ENCODE measurements at regions not wholly inside any gene's neighbourhood (a gene's known extent, or its start where the extent isn't known, plus 50 kb on each side); places are given as distances from the start of the nearest gene placed in this dataset.

- Histone ChIP-seq H3K9me3 (peaks cover 0 to 21% (median 10%) of the 10 kb centered on the region in 11 donors), H3K4me1 (peaks cover 0 to 16% (median 8%) of the 10 kb centered on the region in 9 donors), H3K27ac (peak overlapping the region in 9 of 10 donors; percentile 20 to 64 (median 39)), H3K27me3 (peaks cover 0 to 9% (median 0%) of the 10 kb centered on the region in 7 donors), H3K36me3 (no peaks in the 10 kb centered on the region), H3K4me3 (no peak overlapping the region)
- intact Hi-C loops (cut with DNase I) = loop anchor here in 1 of 10 donors (10.0 kb wide), 1 partner anchor 452 kb away; no protein-coding TSS in a partner anchor
- TF ChIP-seq CTCF (IDR thresholded peaks at IDR 0.05) = no peak
- 52 to 53% methylated on average over 15 of the region's 15 CpGs for WGBS, 2 donors
- ATAC-seq = peak in 6 of 8 donors; percentile 9 to 38 (median 26)
- DNase-seq = no peak
Measured at GRCh38 chr1:10957133-10957532, 55.3 kb upstream of the TARDBP start.

DNA sequence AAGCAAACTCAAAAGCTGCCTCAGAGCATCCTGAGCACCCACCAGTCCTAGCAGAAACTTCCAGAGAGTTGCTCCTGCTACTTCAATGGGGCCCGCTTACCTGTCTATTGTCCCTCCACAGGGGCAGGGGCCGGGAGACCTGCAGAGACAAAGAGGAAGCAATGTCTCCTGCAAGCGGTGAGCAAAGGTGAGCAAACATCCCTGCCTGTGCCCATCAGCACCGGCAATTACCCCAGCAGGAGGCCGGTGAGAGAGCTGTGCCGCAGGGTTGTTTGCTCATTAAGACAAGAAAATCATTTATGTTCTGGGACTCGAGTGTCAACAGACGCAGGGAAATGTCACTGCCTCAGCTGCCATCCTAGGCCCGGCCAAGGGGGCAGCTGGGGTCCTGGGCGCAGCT is 53.8 kb upstream of the TARDBP start:
- Histone ChIP-seq H3K4me1 (peaks cover 0 to 22% (median 8%) of the 10 kb centered on the region in 9 donors), H3K36me3 (no peaks in the 10 kb centered on the region), H3K9me3 (peaks cover 0 to 11% (median 5%) of the 10 kb centered on the region in 11 donors), H3K27ac (no peak overlapping the region), H3K27me3 (peaks cover 0 to 17% (median 5%) of the 10 kb centered on the region in 7 donors), H3K4me3 (no peak overlapping the region)
- ATAC-seq = no peak
- 81 to 82% methylated on average over 10 of the region's 10 CpGs for WGBS, 2 donors
- DNase-seq = no peak
- intact Hi-C loops (cut with DNase I) = loop anchor here in 1 of 10 donors (10.0 kb wide), 1 partner anchor 454 kb away; no protein-coding TSS in a partner anchor
- TF ChIP-seq CTCF (IDR thresholded peaks at IDR 0.05) = no peak

GRCh38 chr1:10960411-10961299 is 51.8 kb upstream of the TARDBP start:
- ATAC-seq (peak; percentile 76 to 89 (median 80)), DNase-seq (peak; percentile 83 to 86)
- H3K4me3 ChIP-seq = peak overlapping the region in 5 of 10 donors; percentile 4 to 22 (median 7)
- peak overlapping the region in 8 of 10 donors; percentile 5 to 71 (median 54) for H3K27ac ChIP-seq
- H3K4me1 ChIP-seq = peaks cover 0 to 22% (median 8%) of the 10 kb centered on the region in 9 donors
- TF ChIP-seq CTCF (IDR thresholded peaks at IDR 0.05) = peak; percentile 66 to 88 (median 84)
- intact Hi-C loops (cut with DNase I) = loop anchor here in 1 of 10 donors (10.0 kb wide), 1 partner anchor 266 kb away; no protein-coding TSS in a partner anchor
- 39 to 44% methylated on average over 45 of the region's 45 CpGs for WGBS, 2 donors
- peaks cover 0 to 26% (median 9%) of the 10 kb centered on the region in 7 donors for H3K27me3 ChIP-seq
- H3K9me3 ChIP-seq = no peaks in the 10 kb centered on the region
- no peaks in the 10 kb centered on the region for H3K36me3 ChIP-seq

GRCh38 chr1:10961300-10961833 is 51.1 kb upstream of the TARDBP start:
- intact Hi-C loops (cut with DNase I) = loop anchor here in 1 of 10 donors (10.0 kb wide), 1 partner anchor 267 kb away; no protein-coding TSS in a partner anchor
- DNase-seq (no peak), ATAC-seq (peak in 1 of 8 donors; percentile 2)
- Histone ChIP-seq H3K4me1 (peaks cover 0 to 27% (median 8%) of the 10 kb centered on the region in 9 donors), H3K27ac (no peak overlapping the region), H3K9me3 (no peaks in the 10 kb centered on the region), H3K4me3 (no peak overlapping the region), H3K27me3 (peaks cover 0 to 26% (median 9%) of the 10 kb centered on the region in 7 donors), H3K36me3 (no peaks in the 10 kb centered on the region)
- peak in 3 of 9 donors; percentile 6 to 39 (median 13) for TF ChIP-seq CTCF (IDR thresholded peaks at IDR 0.05)
- 59 to 65% methylated on average over 13 of the region's 13 CpGs for WGBS, 2 donors
